Mucosa of stomach (tissue), 1 donor: ENCODE measurements at regions not wholly inside any gene's neighbourhood (a gene's known extent, or its start where the extent isn't known, plus 50 kb on each side); places are given as distances from the start of the nearest gene placed in this dataset.

Source experiments
- H3K27me3 ChIP-seq: one replicate; pipeline ENCODE4 v1.7.0; 2013; ENCODE audit warnings: mild to moderate bottlenecking, low read length; ENCODE audit not compliant: control insufficient read depth, insufficient read depth
- H3K36me3 ChIP-seq: one replicate; pipeline ENCODE4 v1.7.0; 2013; ENCODE audit warnings: low read length; ENCODE audit not compliant: control insufficient read depth, insufficient read depth
- H3K4me1 ChIP-seq: one replicate; pipeline ENCODE4 v1.7.0; 2013; ENCODE audit warnings: mild to moderate bottlenecking, low read length; ENCODE audit not compliant: control insufficient read depth, insufficient read depth
- H3K4me3 ChIP-seq: one replicate; pipeline ENCODE4 v1.7.0; 2013; ENCODE audit warnings: low read length
- H3K9ac ChIP-seq: one replicate; pipeline ENCODE4 v1.7.0; 2013; ENCODE audit warnings: mild to moderate bottlenecking, low read length, moderate library complexity
- H3K9me3 ChIP-seq: one replicate; pipeline ENCODE4 v1.7.0; 2013; ENCODE audit warnings: mild to moderate bottlenecking, low read length, moderate library complexity; ENCODE audit not compliant: control insufficient read depth
- donor health status: Pancreatic carcinoma.

DNA sequence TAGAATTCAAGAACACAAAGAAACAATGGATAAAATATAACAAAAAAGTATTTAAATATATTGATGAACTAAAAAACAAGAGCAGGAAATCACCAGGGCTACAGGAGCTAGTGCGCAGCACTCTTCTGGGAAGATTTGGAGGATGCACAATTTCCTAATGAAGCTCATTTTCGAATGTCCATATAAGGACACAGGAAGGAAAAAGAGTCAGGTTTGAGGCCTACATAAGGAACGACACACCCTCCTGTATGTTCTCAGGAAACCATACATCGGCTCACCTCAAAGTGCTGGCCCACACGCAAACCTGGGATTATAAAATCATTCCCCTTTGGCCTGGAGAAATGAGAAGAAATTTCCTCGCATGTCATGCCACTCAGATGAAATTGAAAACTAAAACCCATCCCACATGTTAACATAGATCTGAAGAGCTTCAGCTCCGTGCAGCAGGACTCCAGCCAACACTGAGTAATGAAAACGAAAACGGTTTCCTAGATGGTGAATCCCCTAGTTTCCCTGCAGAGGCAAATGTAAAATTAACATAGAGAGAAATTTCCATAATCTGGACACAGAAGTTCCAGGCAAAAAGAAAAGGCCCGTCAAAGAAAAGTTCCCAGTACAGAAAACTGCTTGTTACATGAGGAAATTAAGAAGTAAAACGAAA is 825.8 kb downstream of the SOCS6 start:
- Histone ChIP-seq H3K9me3 (no peaks in the 10 kb centered on the region), H3K4me3 (no peak overlapping the region), H3K27me3 (no peaks in the 10 kb centered on the region), H3K9ac (no peak overlapping the region), H3K4me1 (no peaks in the 10 kb centered on the region), H3K36me3 (no peaks in the 10 kb centered on the region)

DNA sequence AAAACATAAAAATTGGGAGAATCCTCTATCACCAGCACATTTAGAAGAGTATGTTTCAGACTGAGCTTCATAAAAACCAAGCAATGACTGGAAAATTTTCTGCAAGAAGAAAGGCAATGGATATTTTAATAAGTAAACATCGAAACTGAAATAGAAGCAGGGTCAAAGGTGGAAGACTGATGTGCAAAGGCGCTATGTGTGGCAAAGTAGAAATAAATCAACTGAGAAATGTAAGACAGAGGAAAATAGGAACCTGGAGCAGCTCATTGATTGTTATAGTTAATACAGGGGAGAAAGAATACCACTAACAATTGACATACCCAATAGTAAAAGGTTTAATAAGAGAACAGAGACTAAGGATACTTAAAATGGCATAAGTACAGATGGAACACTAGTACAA is 818.4 kb downstream of the SOCS6 start:
- Histone ChIP-seq H3K9me3 (no peaks in the 10 kb centered on the region), H3K9ac (no peak overlapping the region), H3K4me3 (no peak overlapping the region), H3K36me3 (no peaks in the 10 kb centered on the region), H3K4me1 (no peaks in the 10 kb centered on the region), H3K27me3 (no peaks in the 10 kb centered on the region)

DNA sequence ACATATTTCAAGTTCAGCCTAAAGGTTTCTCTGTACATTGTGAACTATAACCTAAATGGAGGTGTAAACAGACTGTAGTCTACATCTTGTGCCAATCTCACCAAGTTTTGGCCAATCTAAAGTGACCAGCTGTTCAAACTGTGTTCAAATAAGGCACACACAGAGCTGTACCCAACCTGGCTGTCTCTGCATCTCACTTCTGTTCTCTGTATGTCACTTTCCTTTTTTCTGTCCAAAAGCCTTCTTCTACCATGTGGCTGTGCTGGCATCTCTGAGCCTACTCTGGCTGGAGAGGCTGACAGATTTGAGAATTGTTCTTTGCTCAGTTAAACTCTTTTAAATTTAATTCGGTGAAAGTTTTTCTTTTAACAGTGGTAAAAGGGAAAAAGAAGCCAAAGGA is 817.9 kb downstream of the SOCS6 start:
- Histone ChIP-seq H3K36me3 (no peaks in the 10 kb centered on the region), H3K9me3 (no peaks in the 10 kb centered on the region), H3K4me3 (no peak overlapping the region), H3K9ac (no peak overlapping the region), H3K4me1 (no peaks in the 10 kb centered on the region), H3K27me3 (no peaks in the 10 kb centered on the region)

DNA sequence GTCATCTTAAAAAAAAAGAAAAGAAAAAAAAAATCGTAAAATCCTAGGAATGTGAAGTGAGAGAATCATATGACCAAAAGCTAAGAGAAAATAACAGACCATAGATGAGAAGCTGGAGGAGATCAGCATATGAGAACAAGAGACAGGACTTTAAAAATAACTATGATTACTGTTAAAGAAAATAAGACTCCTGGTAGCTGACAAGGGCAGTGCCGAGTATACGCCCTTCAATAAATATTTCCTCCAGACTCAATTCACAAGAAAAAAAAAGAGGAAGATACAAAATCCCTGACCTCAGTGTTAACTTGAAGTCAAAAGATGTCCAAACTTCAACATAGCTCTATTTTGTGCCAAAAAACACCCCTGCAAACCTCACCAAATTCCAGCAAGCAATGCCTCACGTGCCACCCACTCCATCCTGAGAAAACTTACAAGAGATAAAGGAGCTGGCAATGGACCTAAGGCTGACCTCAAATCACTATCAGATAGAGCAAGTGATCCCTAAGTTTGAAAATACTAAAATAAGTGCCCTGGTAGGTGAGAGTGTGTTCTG is 817.2 kb downstream of the SOCS6 start:
- Histone ChIP-seq H3K27me3 (no peaks in the 10 kb centered on the region), H3K9me3 (no peaks in the 10 kb centered on the region), H3K9ac (no peak overlapping the region), H3K4me1 (no peaks in the 10 kb centered on the region), H3K4me3 (no peak overlapping the region), H3K36me3 (no peaks in the 10 kb centered on the region)

DNA sequence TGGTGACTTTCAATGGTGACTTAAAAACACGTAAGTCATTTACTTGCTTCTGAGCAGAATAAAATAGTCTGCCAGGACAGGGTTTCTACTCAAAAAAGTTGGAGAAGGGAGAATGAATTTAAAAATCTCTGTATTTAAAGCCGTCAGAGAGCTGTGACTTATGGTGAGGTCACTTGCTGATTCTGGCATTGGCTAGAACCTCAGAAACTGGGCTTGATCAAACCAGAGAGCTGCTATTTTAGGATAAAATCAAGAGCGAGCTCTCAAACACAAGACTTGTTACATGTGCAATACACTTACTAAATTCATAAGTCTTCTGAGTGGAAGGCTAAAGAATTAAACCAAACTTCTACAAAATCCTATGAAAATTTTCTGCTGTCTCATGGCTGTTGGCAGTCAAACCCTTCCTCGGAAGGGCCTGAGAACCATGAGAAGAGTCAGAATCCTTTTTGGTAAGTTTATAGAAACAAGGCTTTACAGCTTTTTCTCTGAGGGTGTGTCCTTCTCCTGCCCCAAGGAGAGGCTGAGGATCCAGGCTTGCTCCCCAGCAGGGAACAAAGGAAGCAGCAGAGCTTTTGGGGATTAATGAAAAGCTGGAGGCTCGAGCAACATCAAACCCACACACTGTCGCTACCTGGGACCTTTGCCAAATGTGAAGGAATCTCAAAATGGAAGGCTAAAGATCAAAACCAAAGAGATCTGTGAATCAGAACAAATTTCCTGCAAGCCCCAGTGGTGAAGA is 816.4 kb downstream of the SOCS6 start:
- no peak overlapping the region for H3K4me3 ChIP-seq

DNA sequence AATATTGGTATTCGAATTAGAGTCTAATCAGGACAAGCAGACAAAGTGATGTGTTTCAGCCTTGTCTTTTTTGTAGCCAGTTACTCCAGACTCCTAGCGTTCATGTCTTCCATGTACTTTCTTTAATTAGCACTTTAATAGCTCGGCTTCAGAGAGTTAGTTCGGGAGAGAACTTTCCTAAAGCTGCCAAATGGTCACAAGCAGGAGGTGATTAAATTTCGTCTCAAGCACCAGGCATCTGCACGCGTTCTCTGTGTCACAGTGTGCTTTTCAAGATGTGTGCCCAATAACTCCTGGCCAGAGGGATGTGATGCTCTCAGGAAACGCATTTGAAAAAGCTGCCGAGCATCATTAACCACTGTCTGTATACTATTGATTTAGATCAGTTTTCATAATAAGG is 790.8 kb downstream of the SOCS6 start:
- no peaks in the 10 kb centered on the region for H3K4me1 ChIP-seq
- H3K4me3 ChIP-seq = no peak overlapping the region

More for the DNA sequence above, 816.4 kb downstream of the SOCS6 start:
- H3K9me3 ChIP-seq = no peaks in the 10 kb centered on the region
- H3K36me3 ChIP-seq = no peaks in the 10 kb centered on the region
- H3K27me3 ChIP-seq = no peaks in the 10 kb centered on the region
- H3K4me1 ChIP-seq = no peaks in the 10 kb centered on the region
- no peak overlapping the region for H3K9ac ChIP-seq

DNA sequence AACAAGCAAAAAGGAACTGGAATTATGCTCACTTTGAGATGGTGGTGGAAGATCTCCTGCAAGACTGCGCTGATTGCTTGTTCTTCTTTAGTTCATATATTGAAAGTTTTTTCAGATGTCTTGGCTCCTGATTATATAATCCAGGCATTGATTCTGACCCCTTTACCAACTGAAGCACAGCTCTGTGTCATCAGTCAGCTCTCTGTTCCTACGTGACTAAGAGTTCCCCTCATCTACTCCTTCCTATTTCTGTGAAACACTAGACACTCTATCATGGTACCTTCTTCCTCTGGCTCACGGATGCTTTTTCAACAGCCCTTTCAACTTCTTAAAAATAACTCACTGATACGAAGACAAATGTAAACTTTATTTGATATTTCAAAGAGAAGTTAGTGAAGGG is 788.6 kb downstream of the SOCS6 start:
- H3K4me1 ChIP-seq = no peaks in the 10 kb centered on the region
- H3K27me3 ChIP-seq = no peaks in the 10 kb centered on the region
- no peak overlapping the region for H3K9ac ChIP-seq
- no peaks in the 10 kb centered on the region for H3K36me3 ChIP-seq
- no peak overlapping the region for H3K4me3 ChIP-seq
- H3K9me3 ChIP-seq = no peaks in the 10 kb centered on the region

More for the DNA sequence above, 790.8 kb downstream of the SOCS6 start:
- H3K36me3 ChIP-seq = no peaks in the 10 kb centered on the region
- H3K27me3 ChIP-seq = no peaks in the 10 kb centered on the region
- no peak overlapping the region for H3K9ac ChIP-seq
- no peaks in the 10 kb centered on the region for H3K9me3 ChIP-seq

DNA sequence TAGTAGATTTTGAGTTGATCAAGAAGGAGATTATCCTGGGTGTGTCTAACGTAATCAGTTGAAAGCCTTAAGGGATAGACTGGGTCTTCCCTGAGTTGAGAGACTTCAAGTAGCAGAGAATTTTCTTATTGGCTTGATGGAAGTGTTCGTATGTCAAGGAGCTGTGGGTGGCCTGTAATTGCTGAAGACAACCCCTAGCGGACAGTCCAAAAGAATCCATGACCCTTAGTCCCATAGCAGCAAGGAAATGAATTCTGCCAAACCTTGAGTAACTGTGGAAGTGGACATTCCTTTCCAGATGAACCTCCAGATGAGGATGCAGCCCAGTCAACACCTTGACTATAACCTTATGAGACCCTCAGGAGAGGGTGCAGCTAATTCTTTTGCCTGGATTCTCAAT is 786.3 kb downstream of the SOCS6 start:
- H3K9ac ChIP-seq = no peak overlapping the region
- H3K36me3 ChIP-seq = no peaks in the 10 kb centered on the region

DNA sequence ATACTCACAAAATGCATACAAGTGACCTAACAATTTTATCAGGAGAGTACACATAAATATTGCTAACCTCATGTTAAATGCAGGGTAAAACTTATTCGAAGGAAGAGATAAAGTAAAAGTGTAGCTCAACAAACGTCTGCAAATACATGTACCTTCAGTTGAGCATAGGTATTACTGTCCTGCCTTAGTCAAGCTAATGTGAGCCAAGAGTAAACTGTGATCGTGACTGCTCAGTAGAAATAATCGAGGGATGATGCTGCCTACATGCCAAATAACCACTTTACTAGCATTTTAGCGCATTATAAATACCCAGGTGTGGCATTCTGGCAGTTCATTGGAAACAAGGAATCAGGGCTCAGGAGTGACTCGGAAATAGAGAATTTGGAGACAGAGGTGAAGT is 779.5 kb downstream of the SOCS6 start:
- Histone ChIP-seq H3K4me1 (no peaks in the 10 kb centered on the region), H3K27me3 (no peaks in the 10 kb centered on the region), H3K4me3 (no peak overlapping the region), H3K9ac (no peak overlapping the region), H3K9me3 (no peaks in the 10 kb centered on the region), H3K36me3 (no peaks in the 10 kb centered on the region)

More for the DNA sequence above, 786.3 kb downstream of the SOCS6 start:
- Histone ChIP-seq H3K4me3 (no peak overlapping the region), H3K9me3 (no peaks in the 10 kb centered on the region), H3K27me3 (no peaks in the 10 kb centered on the region), H3K4me1 (no peaks in the 10 kb centered on the region)

DNA sequence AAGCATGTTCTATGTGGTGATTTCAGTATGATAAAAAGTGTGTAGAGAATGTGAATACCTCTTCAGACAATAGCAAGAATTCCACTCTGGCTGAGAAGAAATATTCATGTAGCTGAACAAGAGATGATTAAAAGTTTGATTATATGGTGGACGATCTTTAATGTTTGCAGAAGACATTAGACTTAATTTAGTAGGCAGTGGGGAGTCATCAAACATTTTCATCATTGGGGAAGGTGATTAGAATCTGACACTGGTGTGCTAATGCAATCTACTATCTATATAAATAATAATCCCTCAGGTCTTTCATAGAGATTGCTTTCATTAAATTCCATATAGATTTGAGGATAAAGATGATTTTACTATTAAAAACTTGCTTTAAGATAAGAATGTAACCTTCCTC is 761.0 kb downstream of the SOCS6 start:
- H3K9ac ChIP-seq = no peak overlapping the region
- H3K4me3 ChIP-seq = no peak overlapping the region
- no peaks in the 10 kb centered on the region for H3K36me3 ChIP-seq
- H3K4me1 ChIP-seq = no peaks in the 10 kb centered on the region
- no peaks in the 10 kb centered on the region for H3K27me3 ChIP-seq
- no peaks in the 10 kb centered on the region for H3K9me3 ChIP-seq

DNA sequence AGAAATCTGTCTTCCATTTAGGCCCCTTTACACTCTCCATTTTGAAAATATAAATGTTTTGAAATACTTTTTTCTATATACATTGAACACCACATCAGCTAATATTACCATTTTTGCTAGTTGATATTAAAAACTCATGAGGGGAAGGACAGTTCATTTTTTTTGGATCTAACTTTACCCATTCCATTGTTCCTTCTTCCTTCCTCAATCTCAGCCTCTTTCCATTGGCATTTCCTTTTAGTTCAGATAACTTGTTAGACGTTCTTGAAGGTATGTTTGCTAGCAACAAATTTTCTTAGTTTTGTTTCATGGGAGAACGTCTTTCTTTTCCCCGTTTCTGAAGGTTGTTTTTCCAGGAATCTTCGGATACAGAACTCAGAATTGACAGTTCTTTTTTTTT is 759.0 kb downstream of the SOCS6 start:
- no peaks in the 10 kb centered on the region for H3K9me3 ChIP-seq
- no peaks in the 10 kb centered on the region for H3K27me3 ChIP-seq
- no peak overlapping the region for H3K9ac ChIP-seq
- H3K36me3 ChIP-seq = no peaks in the 10 kb centered on the region
- H3K4me3 ChIP-seq = no peak overlapping the region
- no peaks in the 10 kb centered on the region for H3K4me1 ChIP-seq

DNA sequence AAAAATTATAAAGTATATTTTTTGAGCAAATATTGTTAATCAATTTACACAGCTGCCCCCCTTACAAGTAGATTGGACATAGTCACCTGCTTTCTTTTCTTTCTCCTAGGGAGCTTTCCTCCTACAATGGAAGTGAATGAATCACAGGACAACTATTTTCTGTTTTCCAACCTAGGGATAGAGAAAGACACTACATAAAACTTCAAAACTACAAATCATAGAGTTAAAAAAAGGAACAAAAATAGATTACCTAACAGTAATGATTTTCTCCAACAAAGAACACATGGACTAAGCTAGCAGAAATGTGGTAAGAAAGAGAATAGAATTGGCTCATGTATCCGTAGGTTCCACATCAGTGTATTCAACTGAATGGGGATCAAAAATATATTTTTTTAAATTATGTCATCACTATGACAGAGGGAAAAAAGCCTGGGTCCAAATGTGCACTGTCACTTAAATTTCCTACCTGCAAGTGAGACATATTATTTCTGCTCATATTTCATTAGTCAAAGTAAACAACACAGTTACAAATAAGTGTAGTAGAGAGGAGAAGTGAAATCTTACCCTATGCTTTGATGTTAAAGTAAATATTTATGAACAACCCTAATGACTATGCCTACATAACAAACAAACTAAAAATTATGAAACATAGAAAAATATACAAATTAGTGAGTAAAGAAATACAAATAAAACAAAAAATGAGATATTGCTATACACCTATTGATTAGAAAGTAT is 756.7 kb downstream of the SOCS6 start:
- H3K27me3 ChIP-seq = no peaks in the 10 kb centered on the region
- no peak overlapping the region for H3K4me3 ChIP-seq
- H3K36me3 ChIP-seq = no peaks in the 10 kb centered on the region
- H3K9ac ChIP-seq = no peak overlapping the region
- no peaks in the 10 kb centered on the region for H3K4me1 ChIP-seq
- no peaks in the 10 kb centered on the region for H3K9me3 ChIP-seq
